HG03139 (cell line): ENCODE measurements at regions not wholly inside any gene's neighbourhood (a gene's known extent, or its start where the extent isn't known, plus 50 kb on each side); places are given as distances from the start of the nearest gene placed in this dataset.

ENCODE experiments used
- ATAC-seq: cut with Tn5 transposase; IDR thresholded peaks from one replicate; pipeline ENCODE4 v1.9.1; 2021; ENCODE audit not compliant: unreplicated experiment

DNA sequence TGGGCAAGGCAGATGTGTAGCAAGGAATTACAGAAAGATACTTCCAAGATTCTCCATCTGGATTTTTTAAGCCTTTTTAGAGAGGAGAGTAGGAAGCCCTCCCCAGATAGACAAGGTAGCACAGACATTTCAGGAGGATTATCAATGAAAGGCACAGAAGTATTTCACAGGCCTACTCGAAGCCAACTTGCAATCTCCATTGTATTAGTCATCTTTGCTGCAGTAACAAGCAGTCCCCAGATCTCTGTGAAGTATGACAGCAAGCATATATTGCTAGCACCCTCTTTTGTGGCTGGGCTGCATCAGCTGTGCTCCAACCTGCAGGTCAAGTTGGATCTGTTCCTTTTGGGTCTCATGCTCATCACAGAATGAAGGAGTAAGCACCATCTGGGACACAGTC lies 101.6 kb downstream of the MAF start:
- ATAC-seq, result no peak

DNA sequence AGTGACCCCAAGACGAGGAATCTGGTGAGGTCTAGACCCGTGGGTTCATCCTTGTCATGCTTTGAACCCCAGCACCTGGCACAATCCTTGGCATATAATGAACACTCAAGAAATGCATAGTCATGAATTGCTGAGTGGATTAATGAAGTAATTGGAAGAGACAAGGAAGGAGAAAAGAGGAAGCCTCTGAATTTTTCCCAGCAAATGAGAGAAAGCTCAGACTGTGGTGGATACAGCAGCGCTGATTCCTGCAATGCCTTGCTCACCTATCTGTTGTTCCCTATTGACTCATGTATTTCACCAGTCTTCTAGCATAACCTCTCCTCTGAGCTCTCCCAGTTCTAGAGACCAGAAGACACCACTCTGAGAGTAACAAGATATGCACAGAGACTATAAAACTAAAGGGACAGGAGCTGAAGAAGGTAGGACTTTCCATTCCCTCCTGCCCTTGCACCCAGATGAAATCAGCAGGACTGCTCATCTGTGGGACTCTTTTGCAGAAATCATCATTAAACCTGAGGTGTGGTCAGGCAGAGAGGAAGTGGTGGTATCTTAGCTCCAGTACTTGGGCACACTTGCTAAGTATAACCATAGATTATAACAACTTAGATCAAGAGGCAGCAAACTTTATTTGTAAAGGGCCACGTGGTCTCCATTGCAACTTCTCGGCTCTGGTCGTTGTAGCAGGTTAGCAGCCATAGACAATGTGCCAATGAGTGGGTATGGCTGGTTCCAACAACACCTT lies 102.8 kb downstream of the MAF start:
- no peak for ATAC-seq

DNA sequence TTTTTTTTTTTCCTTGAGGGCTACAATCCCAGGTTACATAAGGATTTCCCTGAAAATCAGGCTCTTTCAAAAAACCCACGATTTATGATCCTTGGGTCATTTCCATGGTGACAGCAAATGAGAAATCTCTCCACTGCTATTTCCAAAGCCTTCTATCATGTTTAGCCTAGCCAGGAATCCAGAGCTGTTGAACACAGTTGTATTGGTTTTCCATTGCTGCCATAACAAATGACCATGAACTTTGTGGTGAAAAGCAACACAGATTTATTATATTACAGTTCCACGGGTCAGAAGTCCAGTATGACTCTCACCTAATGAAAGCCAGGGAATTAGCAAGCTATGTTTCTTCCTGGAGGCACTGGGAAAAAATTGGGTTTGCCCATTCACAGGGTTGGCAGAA lies 106.6 kb downstream of the MAF start:
- no peak for ATAC-seq

DNA sequence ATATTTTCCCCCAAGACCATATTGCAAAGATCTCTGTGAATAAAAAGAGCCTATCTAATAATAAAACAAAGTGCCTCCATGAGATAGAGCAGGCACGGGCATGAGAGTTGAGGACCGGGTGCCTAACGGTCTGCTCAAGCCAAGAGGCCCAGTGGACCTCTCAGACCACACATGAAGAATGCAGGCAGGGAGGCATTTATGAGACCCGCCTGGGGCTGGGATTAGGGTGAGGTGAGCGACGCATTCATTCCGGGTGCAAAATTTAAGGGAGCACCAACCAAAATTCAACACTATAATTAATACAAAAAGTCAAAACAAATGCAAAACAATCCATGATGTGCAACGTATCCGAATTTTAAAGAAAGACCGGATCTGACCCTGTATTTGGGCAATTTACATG lies 108.5 kb downstream of the MAF start:
- no peak for ATAC-seq

DNA sequence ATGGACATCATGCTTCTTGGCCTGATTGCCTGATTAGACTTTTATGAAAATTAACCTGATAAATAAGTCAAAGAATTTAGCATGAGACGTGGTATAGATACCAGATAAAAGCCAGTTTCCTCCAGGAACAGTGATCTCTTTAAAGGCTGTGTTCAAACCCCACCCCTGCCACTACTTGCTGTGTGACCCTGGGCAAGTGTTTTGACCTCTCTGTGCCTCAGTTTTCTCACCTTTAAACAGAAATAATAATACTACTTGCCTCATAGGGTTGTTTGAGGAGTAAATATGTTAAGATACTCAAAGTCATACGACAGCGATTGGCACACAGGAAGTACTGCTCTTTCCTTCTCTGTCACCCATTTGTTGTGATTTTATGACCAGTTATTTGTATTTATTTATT lies 115.5 kb downstream of the MAF start:
- no peak for ATAC-seq

DNA sequence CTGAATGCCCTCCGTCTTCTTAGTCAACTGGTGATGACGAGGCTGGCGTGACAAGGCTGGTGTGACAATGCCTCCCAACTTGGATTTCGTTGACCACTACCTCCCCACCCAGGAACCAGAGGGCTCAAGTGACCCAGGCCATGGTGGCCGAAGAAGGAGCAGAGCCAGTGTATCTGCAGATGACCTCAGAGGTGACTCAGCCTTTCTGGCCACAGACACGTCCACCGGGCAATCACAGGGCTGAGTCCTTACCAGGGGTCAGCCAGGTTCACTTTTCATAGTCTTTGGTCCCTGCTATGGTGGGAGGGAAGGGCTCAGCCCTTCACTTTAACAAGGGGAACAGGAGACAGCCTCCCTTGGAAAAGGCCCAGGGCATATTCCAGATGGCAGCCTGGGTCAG lies 116.3 kb downstream of the MAF start:
- no peak for ATAC-seq

DNA sequence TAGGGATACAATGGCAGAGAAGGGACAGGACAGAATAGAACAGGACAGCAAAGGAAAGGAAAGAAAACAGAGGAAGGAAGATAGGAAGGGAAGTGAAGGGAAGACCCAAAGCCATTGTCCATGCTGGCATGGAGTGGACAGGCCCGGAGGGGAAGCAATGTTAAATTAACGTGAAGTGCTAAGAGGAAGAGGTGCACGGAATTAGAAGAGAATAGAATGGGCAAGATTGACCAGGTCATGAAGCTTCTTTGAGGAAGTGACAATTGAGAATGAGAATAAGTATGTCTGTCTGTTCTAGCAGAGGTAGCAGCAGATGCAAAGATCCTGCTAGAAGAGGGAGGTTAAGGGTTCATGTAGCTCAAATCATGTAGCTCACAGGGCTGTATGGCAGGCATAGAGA lies 117.2 kb downstream of the MAF start:
- no peak for ATAC-seq

DNA sequence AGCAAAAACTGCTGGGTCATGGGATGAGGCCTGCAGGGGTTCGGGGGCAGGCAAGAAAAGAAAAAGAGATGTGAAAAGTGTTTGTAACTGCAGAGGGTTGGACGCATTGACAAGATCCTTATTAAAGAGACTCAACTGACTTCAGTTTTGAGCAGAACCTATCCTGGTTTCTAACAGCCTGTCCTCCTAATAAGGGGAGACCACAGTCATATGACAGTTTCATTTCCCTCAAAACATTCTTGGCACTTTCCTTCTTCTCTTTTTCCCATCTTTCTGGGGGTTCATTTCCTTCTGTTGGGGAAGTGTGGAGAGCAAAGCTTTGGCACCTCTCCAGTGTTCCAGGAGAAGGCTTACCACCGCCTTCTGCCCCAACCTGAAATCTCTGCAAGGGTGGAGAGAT lies 118.5 kb downstream of the MAF start:
- ATAC-seq, result no peak

DNA sequence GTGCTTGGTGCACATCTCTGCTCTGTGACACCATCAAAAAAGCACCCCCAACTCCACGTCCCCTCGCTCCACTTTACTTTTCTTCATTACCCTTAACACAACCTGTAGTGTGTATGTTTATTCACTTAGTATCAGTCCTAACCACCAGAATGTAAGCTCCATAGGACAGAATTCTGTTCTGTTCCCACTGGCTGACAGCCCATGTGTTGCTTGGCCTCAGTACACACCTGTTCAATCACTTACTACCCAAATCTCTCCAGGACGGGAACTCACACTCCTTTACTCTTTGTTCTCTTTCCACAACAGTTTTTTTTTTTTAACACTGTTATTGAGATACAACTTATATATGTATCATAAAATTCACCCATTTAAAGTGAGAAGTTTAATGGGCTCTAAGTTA lies 119.6 kb downstream of the MAF start:
- ATAC-seq, result no peak

DNA sequence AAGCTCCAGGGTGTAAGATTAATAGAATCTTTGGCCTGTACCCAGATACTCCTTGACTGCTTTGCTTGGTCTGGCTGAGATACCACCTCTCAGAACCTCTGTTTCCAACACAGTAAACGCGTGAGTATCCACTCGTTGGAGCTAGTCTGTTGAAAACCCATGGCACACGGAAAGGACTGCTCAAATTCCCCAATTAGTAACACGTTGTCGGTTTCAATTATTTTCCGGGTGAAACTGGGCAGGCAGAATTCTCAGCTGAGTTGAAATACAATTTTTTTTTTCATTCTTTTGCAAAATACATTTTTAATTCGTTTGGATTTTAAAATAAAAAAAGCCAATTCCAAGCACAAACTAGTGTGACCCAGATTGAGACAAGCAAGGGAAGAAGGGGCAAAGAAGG lies 120.5 kb downstream of the MAF start:
- no peak for ATAC-seq

DNA sequence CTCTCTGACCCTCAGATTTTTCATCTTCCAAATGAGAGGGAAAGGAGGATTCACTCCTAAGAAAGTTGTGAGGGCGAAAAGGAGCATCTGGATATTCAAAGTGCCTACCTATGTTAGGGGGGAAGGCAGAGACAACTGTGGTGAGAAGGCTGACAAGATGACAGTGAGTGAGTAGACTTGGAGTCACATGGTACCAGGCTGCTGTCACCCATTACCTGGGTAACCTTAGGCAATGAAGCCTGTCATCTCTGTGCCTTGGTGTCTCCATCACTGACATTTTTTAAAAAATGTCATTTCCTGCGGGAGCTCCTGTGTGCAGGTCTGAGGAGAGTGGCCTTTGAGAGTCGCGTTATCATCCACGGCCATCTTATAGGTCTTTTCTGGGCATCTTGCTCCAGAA lies 124.0 kb downstream of the MAF start:
- ATAC-seq, result no peak

DNA sequence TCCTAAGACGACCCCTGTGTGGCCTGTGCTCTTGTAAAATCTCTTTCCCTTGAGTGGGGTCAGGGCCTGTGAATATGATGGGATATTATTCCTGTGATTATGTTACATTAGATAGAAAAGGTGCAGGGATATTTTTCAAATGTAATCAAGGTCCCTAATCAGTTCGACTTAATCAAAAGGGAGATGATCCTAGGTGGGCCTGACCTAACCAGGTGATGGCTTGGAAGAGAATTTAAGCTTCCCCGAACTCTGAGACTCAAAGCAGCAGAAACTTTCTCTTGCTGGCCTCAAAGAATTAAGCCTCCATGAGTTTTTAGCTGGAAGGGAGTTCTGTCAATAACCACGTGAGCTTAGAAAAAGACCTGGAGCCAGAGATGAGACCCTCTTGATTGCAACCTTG lies 124.7 kb downstream of the MAF start:
- ATAC-seq, result no peak

DNA sequence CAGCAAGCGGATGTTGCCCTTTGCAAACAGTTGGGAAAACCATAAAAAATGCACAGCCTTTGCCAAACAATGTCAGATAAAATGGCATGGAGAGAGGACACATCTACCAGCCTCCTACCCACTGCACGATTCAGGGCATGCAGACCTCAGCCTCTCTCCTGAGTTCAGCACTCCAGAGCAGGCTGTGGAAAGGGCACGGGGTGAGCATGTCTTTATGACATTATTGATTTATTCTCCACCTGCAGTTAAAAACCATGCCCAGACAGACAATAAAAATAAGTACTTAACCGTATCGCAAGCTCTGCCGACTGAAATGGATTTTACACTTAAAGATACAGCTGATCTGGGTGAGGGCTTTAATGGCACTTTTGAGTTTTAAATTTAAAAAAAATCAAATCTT lies 127.1 kb downstream of the MAF start:
- no peak for ATAC-seq

DNA sequence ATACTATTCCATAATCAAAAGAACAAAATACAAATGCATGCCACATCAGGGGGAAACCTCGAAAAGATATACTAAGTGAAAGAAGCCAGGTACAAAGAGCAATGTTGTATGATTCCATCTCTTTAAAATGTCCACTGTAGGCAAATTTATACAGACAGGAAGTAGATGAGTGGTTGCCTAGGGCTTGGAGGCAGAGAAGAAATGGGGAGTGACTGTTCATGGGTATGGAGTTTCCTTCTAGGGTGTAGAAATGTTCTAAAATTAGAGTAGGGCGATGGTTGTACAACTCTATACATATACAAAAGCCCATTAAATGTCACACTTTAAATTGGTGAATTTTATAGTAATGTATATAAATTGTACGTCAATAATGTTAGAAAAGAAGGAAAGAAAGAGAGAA lies 128.1 kb downstream of the MAF start:
- ATAC-seq, result no peak

DNA sequence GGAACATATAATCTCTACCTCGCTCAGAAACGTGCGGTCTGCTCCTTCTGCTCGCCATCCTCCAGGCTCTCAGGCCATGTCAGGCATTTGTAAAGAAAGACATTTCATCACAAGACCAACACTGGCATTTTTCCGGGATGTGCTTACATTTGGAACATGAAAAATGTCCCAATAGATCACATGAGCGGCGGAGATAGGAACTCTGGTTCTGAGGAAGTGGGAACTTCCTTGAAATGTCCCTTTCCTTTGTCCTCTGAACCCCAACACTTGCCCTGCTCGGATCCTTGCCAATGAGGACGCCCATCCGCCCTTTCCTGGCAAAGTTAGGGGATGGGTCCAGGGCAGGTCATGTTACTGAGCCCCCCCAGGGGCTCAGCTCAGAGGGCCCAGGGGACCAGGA lies 130.5 kb downstream of the MAF start:
- ATAC-seq, result no peak

DNA sequence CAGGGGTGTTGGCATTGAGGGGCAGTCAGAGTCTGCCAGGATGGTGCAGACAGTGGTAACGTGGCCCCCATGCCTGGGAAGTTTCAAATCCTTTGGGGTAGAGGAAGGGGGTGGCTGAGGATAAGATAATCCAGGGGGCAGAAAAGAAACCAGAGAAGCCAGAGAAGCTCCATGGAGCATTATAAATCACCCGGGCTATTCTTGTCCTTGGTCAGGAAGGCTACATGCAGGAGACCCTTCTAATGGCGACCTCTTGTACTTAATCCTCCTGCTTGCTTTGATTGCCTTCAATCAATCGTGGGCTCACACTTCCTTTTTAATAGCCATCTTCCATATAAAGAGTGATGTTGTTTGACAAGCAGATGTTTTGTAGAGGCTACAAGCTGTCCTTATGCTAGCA lies 131.9 kb downstream of the MAF start:
- no peak for ATAC-seq

DNA sequence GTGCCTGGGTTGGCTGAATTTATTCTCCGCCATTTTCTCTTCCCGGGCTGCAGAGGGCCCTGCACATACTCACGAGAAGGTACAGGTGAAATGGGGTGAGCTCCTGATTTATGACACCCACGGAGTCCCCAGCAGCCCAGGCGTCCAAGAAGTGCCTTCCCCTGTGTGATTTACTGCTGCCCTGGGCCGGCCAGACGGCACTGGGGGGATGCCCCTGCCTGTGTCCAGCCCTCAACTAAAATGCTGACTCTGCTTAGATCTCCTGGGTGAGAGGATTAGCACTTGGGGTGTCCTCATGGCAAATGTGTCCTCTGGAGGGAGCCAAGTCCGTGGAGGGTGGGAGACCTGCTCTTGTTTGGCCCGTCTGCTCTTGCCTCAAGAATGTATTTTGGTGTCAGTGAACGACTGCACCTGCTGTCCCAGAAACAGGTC lies 132.4 kb downstream of the MAF start:
- no peak for ATAC-seq

DNA sequence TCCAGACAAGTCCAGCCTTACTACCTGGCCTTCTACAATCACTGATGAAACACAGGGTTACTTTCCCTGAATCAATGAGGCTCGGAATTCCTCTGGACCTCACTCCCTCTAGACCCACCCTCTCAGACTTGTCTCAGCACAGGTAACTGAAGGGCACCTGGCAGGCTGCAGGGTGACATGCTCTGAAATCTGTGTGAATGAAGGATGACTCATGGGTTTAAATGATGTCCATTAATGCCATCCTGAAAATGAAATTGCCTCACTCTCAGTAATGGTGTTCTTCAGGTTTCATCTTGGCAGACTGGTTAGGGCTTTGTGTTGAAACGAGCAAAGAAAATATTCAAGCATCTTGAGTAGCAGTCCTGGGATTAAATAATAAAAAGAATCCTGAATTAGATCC lies 134.4 kb downstream of the MAF start:
- ATAC-seq, result no peak

DNA sequence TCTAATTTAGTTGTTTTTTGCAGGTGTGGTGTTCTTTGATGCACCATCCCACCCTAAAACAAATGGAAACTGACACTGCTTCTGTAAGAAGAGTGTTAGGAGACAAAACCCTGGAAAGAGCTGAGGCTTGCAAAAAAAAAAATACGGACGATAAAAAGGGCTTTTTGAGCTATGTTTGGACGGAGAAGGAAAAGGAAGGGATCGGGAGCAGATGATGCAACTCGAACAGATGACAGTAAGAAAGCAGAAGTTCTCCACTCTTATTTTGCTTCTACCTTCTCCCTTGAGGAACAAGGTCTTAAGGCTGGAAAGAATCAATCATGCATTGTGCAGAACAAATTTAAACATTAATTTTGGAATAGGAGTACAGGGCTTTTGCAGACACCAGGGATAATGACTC lies 136.7 kb downstream of the MAF start:
- ATAC-seq, result no peak

DNA sequence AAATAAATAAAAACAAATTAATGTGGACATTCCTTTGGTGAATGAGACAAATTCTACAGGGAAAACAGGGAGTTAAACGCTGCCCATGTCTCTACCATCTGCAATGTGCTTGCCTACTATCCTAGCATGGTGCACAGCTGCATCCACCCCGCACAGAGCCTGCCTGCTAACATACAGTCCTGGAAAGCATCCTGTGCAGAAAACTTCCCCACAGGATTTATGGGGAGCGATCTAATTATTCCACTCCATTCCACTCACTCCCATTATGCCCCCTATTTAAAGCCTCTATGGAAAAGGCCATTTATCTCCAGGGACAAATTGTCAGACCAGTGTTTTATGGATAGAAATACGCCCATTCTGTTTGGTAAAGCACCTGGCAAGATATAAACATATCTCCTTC lies 144.5 kb downstream of the MAF start:
- ATAC-seq, result no peak

DNA sequence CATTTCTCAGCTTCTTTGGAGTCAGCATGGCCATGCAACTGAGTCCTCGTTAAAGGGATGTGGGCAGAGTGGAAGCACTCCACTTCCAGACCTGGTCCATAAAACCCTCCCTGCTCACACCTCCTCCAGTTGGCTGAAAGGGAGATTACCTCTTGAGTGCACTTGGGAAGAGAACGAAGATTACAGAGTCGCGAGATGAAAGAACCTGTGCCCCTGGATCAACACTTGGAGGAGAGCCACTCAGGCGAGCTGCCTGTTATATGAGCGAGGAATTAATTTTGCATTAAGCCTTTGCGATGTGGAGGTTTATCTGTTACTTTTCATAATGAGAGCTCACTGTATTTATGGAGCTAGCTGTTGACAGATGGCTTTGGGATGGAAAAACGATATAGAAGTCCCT lies 147.9 kb downstream of the MAF start:
- ATAC-seq, result no peak

DNA sequence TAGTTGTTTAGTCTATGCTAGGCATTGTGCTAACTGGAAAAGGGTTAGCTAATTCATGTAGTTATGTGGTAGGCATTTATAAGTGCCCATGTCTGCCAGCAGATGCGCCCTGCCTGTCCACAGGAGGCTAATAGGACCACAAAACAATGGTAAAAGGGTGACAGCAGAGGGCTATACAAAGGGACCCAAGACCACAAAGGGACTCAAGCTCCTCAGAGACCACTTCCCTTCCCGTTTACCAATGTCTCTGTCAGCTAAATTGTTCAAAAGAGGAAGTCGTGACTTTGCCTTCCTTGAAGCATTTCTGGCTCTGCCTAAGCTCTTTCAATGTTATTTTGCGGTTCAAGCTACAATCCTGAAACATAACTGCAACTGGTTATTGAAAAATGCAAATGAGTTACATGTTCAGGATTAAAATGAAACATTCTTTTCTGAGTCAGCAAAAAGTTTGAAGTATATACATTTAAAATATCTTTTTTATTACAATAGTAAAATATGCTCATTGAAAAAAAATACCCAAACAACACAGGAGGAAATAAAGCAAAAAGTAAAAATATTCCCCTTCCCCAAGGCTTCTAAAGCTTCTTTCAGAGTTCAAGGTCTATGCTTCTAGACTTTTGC lies 149.2 kb downstream of the MAF start:
- ATAC-seq, result no peak

DNA sequence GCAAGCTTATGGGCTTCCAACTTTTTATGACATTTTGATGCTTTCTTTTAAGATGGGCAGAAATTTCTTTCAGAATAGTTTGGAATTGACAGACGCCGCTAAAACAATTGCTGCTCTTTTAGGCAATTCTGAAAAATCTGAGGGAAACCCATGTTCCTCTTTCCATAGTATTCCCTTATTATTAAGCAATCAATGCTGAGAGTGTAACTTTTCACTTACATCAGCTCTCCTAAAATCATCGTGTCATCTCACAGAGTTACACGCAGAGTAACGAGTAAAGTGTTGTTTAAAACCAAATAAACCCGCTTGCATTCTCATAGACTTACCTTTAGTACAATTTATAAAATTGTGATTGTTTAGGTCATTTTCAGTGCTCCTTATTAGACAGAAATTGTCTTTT lies 150.6 kb downstream of the MAF start:
- ATAC-seq, result no peak
